Fibroblast of lung (primary cell): ENCODE measurements at regions not wholly inside any gene's neighbourhood (a gene's known extent, or its start where the extent isn't known, plus 50 kb on each side); places are given as distances from the start of the nearest gene placed in this dataset.

ENCODE experiments used
- DNase-seq, 2 donors: peaks; one replicate each; pipeline versions ENCODE4 v3.0.0 to v3.0.0-alpha.2; 2010; ENCODE audit warnings: low read depth in 2 of 2
- H2AFZ ChIP-seq: 2 replicates; pipeline ENCODE4 v1.5.1; 2012; ENCODE audit warnings: low read length, control low read depth, inconsistent platforms
- H3K27ac ChIP-seq: 2 replicates; pipeline ENCODE4 v1.5.1; 2011; ENCODE audit warnings: low read length, control low read depth; ENCODE audit not compliant: insufficient read depth
- H3K27me3 ChIP-seq: 2 replicates; pipeline ENCODE4 v1.5.1; 2011; ENCODE audit warnings: mild to moderate bottlenecking, low read length; ENCODE audit not compliant: control insufficient read depth, insufficient read depth
- H3K36me3 ChIP-seq: 2 replicates; pipeline ENCODE4 v1.5.1; 2011; ENCODE audit warnings: low read length; ENCODE audit not compliant: control insufficient read depth, insufficient read depth
- H3K4me1 ChIP-seq: 2 replicates; pipeline ENCODE4 v1.5.1; 2011; ENCODE audit warnings: low read length; ENCODE audit not compliant: control insufficient read depth, insufficient read depth; ENCODE audit errors: extremely low read depth
- H3K4me2 ChIP-seq: 2 replicates; pipeline ENCODE4 v1.5.1; 2011; ENCODE audit warnings: low read length, control low read depth; ENCODE audit not compliant: insufficient read depth; ENCODE audit errors: extremely low read depth
- H3K4me3 ChIP-seq, 4 experiments: fragments of 200-600 bp in 1 of 4; sonication (generic) in 1 of 4; replicated peaks in 1 of 4; 2 replicates each; pipeline ENCODE4 v1.5.1; 2011 to 2016; ENCODE audit warnings: low read length in 4 of 4, low read depth in 3 of 4, mild to moderate bottlenecking in 3 of 4, control low read depth in 2 of 4, inconsistent platforms in 1 of 4, mixed read lengths in 1 of 4; ENCODE audit not compliant: insufficient read depth in 1 of 4; ENCODE audit errors: control extremely low read depth in 1 of 4
- H3K79me2 ChIP-seq: 2 replicates; pipeline ENCODE4 v1.5.1; 2012; ENCODE audit warnings: mild to moderate bottlenecking, low read length, inconsistent platforms; ENCODE audit not compliant: control insufficient read depth, insufficient read depth
- H3K9ac ChIP-seq: 2 replicates; pipeline ENCODE4 v1.5.1; 2011; ENCODE audit warnings: mild to moderate bottlenecking, low read length, control low read depth; ENCODE audit not compliant: insufficient read depth
- H3K9me3 ChIP-seq: 2 replicates; pipeline ENCODE4 v1.5.1; 2012; ENCODE audit warnings: low read depth, low read length; ENCODE audit not compliant: control insufficient read depth, insufficient read depth
- H4K20me1 ChIP-seq: 2 replicates; pipeline ENCODE4 v1.5.1; 2011; ENCODE audit warnings: low read length; ENCODE audit not compliant: control insufficient read depth, insufficient read depth; ENCODE audit errors: extremely low read depth
- CTCF ChIP-seq, 2 donors: IDR thresholded peaks in 1 of 2; conservative IDR thresholded peaks in 1 of 2; 1 replicate in 1 of 2; 2 replicates in 1 of 2; pipeline ENCODE4 v1.5.1; 2011 to 2012; ENCODE audit warnings: low read length in 2 of 2, control low read depth in 1 of 2, inconsistent platforms in 1 of 2, low read depth in 1 of 2, mild to moderate bottlenecking in 1 of 2
- EZH2 ChIP-seq: IDR thresholded peaks from 2 replicates; pipeline ENCODE4 v1.5.1; 2012; ENCODE audit warnings: low read length, control low read depth, mild to moderate bottlenecking; ENCODE audit errors: missing control alignments

- no peak for TF ChIP-seq CTCF (conservative IDR thresholded peaks at IDR 0.05 in 1 of 2, IDR thresholded peaks at IDR 0.05 in 1 of 2; ENCODE audit: low read depth in 1 of 2, low read length in 2 of 2)
- TF ChIP-seq EZH2: no peak
- no peaks in the 10 kb centered on the region for H4K20me1 ChIP-seq
- H3K4me1 ChIP-seq: no peaks in the 10 kb centered on the region
- no peaks in the 10 kb centered on the region for H3K9me3 ChIP-seq
- H3K36me3 ChIP-seq: no peaks in the 10 kb centered on the region
- H2AFZ ChIP-seq: no peak overlapping the region
- H3K4me3 ChIP-seq: no peak overlapping the region
- no peaks in the 10 kb centered on the region for H3K27me3 ChIP-seq
- no peak for DNase-seq
- no peak overlapping the region for H3K27ac ChIP-seq
- no peak overlapping the region for H3K9ac ChIP-seq
- H3K79me2 ChIP-seq: no peaks in the 10 kb centered on the region
- H3K4me2 ChIP-seq: no peak overlapping the region
Measured at GRCh38 chr20:26218301-26218700, 521.6 kb upstream of the ZNF337 start.

DNA sequence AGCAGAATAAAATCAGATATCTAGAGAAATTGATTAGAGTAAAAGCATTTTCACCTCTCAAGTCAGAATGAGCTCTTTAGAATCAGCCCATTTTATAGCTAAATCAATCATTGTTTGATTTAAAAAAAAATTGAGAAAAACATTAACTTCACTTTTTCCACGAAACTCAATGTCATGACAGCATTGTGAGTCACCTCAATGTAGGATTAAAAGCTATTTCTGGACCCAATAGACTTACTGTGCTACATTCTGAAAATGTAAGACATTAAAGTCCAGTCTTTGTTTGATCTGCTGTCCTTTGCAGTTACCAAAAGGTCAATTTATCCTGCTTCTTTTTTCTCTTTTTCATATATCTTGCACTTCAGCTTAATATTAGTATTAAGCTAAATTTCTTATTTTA is 519.4 kb upstream of the ZNF337 start:
- H4K20me1 ChIP-seq: no peaks in the 10 kb centered on the region
- no peaks in the 10 kb centered on the region for H3K9me3 ChIP-seq
- no peak overlapping the region for H3K4me2 ChIP-seq
- no peaks in the 10 kb centered on the region for H3K27me3 ChIP-seq
- no peak overlapping the region for H2AFZ ChIP-seq
- H3K4me3 ChIP-seq: no peak overlapping the region
- H3K36me3 ChIP-seq: no peaks in the 10 kb centered on the region
- TF ChIP-seq EZH2: no peak
- TF ChIP-seq CTCF (conservative IDR thresholded peaks at IDR 0.05 in 1 of 2, IDR thresholded peaks at IDR 0.05 in 1 of 2; ENCODE audit: low read depth in 1 of 2, low read length in 2 of 2): no peak
- no peak overlapping the region for H3K9ac ChIP-seq
- H3K79me2 ChIP-seq: no peaks in the 10 kb centered on the region
- no peak overlapping the region for H3K27ac ChIP-seq
- DNase-seq: peak in 1 of 2 donors; percentile 35
- no peaks in the 10 kb centered on the region for H3K4me1 ChIP-seq

GRCh38 chr20:26214991-26215390 is 518.3 kb upstream of the ZNF337 start:
- Histone ChIP-seq H3K27me3 (no peaks in the 10 kb centered on the region), H3K79me2 (no peaks in the 10 kb centered on the region), H3K4me2 (no peak overlapping the region), H3K4me3 (no peak overlapping the region), H4K20me1 (no peaks in the 10 kb centered on the region), H3K36me3 (no peaks in the 10 kb centered on the region), H3K9ac (no peak overlapping the region), H2AFZ (no peak overlapping the region), H3K9me3 (no peaks in the 10 kb centered on the region), H3K4me1 (no peaks in the 10 kb centered on the region), H3K27ac (no peak overlapping the region)
- TF ChIP-seq CTCF (conservative IDR thresholded peaks at IDR 0.05 in 1 of 2, IDR thresholded peaks at IDR 0.05 in 1 of 2; ENCODE audit: low read depth in 1 of 2, low read length in 2 of 2): no peak
- TF ChIP-seq EZH2: no peak
- no peak for DNase-seq
